ENCODE measurements at regions not wholly inside any gene's neighbourhood (a gene's known extent, or its start where the extent isn't known, plus 50 kb on each side); places are given as distances from the start of the nearest gene placed in this dataset.
"Not testable (repeated sequence)": the region's sequence is repeated elsewhere in the genome, so short reads cannot be mapped to it uniquely, and the experiment has no call there.

GRCh38 chr6:131492932-131493573, 80.0 kb upstream of the ARG1 start:
- DNase-seq (ENCODE audit: low read depth), result no peak

- not testable (repeated sequence) for DNase-seq (ENCODE audit: low read depth)
Observed at GRCh38 chr6:131504387-131504786, 68.6 kb upstream of the ARG1 start.

- DNase-seq (ENCODE audit: low read depth), result no peak
Observed at GRCh38 chr6:131510094-131510493, 62.9 kb upstream of the ARG1 start.

- no peak for DNase-seq (ENCODE audit: low read depth)
Observed at GRCh38 chr6:131510591-131510990, 62.4 kb upstream of the ARG1 start.

- peak; percentile 17 for DNase-seq (ENCODE audit: low read depth)
Observed at GRCh38 chr6:131519670-131520436, 53.2 kb upstream of the ARG1 start.
